MM.1S (cell line): ENCODE measurements at regions not wholly inside any gene's neighbourhood (a gene's known extent, or its start where the extent isn't known, plus 50 kb on each side); places are given as distances from the start of the nearest gene placed in this dataset.

Experiments
- EZH2 ChIP-seq: fragments of 300-600 bp; sonication (generic); optimal IDR thresholded peaks from 2 replicates; pipeline ENCODE3; 2017; ENCODE audit warnings: low read depth, mild to moderate bottlenecking, antibody characterized with exemption, low read length, mixed read lengths
- EZH2phosphoT487 ChIP-seq: fragments of 300-600 bp; sonication (generic); IDR thresholded peaks from 2 replicates; pipeline ENCODE4 v1.6.1; 2018; ENCODE audit warnings: antibody characterized with exemption, low read length
- TF ChIP-seq, protein P1 (sequence below): fragments of 300-600 bp; sonication (generic); IDR thresholded peaks from 2 replicates; pipeline ENCODE4 v1.5.1; 2016; ENCODE audit warnings: antibody characterized with exemption, low read length, mixed read lengths

DNA sequence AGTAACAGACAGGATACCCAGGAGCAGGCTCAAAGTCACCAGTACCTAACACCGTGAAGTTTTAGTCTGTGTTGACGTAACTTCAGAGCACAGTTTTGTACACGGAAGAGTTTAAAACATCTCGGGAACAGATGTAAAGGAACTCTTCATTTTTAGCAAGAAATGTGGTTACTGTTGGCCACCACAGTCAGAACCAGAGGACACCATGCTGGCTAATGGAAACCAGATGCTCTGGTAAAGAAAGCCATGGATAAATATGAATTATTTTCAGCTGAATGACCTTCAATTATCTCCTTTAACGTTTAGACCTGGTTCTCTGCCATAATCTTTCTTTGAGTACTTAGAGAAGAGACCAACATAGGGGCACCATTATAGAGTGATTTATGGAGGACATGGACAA is 115.9 kb downstream of the NTMT2 start:
- TF ChIP-seq, protein P1, sequence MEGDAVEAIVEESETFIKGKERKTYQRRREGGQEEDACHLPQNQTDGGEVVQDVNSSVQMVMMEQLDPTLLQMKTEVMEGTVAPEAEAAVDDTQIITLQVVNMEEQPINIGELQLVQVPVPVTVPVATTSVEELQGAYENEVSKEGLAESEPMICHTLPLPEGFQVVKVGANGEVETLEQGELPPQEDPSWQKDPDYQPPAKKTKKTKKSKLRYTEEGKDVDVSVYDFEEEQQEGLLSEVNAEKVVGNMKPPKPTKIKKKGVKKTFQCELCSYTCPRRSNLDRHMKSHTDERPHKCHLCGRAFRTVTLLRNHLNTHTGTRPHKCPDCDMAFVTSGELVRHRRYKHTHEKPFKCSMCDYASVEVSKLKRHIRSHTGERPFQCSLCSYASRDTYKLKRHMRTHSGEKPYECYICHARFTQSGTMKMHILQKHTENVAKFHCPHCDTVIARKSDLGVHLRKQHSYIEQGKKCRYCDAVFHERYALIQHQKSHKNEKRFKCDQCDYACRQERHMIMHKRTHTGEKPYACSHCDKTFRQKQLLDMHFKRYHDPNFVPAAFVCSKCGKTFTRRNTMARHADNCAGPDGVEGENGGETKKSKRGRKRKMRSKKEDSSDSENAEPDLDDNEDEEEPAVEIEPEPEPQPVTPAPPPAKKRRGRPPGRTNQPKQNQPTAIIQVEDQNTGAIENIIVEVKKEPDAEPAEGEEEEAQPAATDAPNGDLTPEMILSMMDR, result no peak
- TF ChIP-seq EZH2phosphoT487 (no peak), EZH2 (no peak)
